AG20443 (cell line): ENCODE measurements at regions not wholly inside any gene's neighbourhood (a gene's known extent, or its start where the extent isn't known, plus 50 kb on each side); places are given as distances from the start of the nearest gene placed in this dataset.

ENCODE experiments used
- DNase-seq: peaks from one replicate; pipeline ENCODE4 v3.0.0; 2012; ENCODE audit warnings: low spot score, mixed read lengths

GRCh38 chr13:40252241-40252640 lies 414.2 kb downstream of the FOXO1 start:
- DNase-seq = no peak

- DNase-seq = no peak
These were observed 413.8 kb downstream of the FOXO1 start for GRCh38 chr13:40252676-40253075.

GRCh38 chr13:40254394-40254793 lies 412.0 kb downstream of the FOXO1 start:
- DNase-seq = no peak

GRCh38 chr13:40255551-40255950 lies 410.9 kb downstream of the FOXO1 start:
- DNase-seq = no peak

- DNase-seq = no peak
These were observed 406.5 kb downstream of the FOXO1 start for GRCh38 chr13:40259899-40260298.

GRCh38 chr13:40261336-40261735 lies 405.1 kb downstream of the FOXO1 start:
- DNase-seq = no peak

- DNase-seq = no peak
These were observed 404.5 kb downstream of the FOXO1 start for GRCh38 chr13:40261947-40262346.

GRCh38 chr13:40269086-40269485 lies 397.4 kb downstream of the FOXO1 start:
- no peak for DNase-seq

- DNase-seq = no peak
These were observed 395.7 kb downstream of the FOXO1 start for GRCh38 chr13:40270726-40271125.

- no peak for DNase-seq
These were observed 395.1 kb downstream of the FOXO1 start for GRCh38 chr13:40271271-40271885.

- DNase-seq = peak; percentile 84
These were observed 394.3 kb downstream of the FOXO1 start for GRCh38 chr13:40271931-40272775.

- DNase-seq = no peak
These were observed 393.7 kb downstream of the FOXO1 start for GRCh38 chr13:40272776-40273139.

GRCh38 chr13:40273253-40274025 lies 393.0 kb downstream of the FOXO1 start:
- DNase-seq = no peak

GRCh38 chr13:40274103-40274502 lies 392.3 kb downstream of the FOXO1 start:
- no peak for DNase-seq

- no peak for DNase-seq
These were observed 391.3 kb downstream of the FOXO1 start for GRCh38 chr13:40275155-40275554.

GRCh38 chr13:40275636-40276035 lies 390.8 kb downstream of the FOXO1 start:
- peak; percentile 20 for DNase-seq

GRCh38 chr13:40283666-40284065 lies 382.8 kb downstream of the FOXO1 start:
- DNase-seq = no peak

- DNase-seq = no peak
These were observed 380.8 kb downstream of the FOXO1 start for GRCh38 chr13:40285634-40286033.

GRCh38 chr13:40287428-40287827 lies 379.0 kb downstream of the FOXO1 start:
- no peak for DNase-seq

- DNase-seq = no peak
These were observed 378.2 kb downstream of the FOXO1 start for GRCh38 chr13:40288259-40288658.

GRCh38 chr13:40290758-40291157 lies 375.7 kb downstream of the FOXO1 start:
- DNase-seq = no peak

- DNase-seq = no peak
These were observed 374.3 kb downstream of the FOXO1 start for GRCh38 chr13:40292108-40292507.

GRCh38 chr13:40292536-40292935 lies 373.9 kb downstream of the FOXO1 start:
- DNase-seq = no peak
